Upper lobe of left lung (tissue), 4 donors: ENCODE measurements at regions not wholly inside any gene's neighbourhood (a gene's known extent, or its start where the extent isn't known, plus 50 kb on each side); places are given as distances from the start of the nearest gene placed in this dataset.

ENCODE experiments used
- EP300 ChIP-seq, 4 donors: sonication (generic); formaldehyde crosslinking; IDR thresholded peaks; one replicate each; pipeline ENCODE4 v1.5.1; 2017; ENCODE audit warnings: antibody characterized with exemption in 4 of 4, control low read depth in 2 of 4
- POLR2A ChIP-seq, 4 donors: fragments of 450-650 bp; IDR thresholded peaks; one replicate each; pipeline ENCODE4 v1.5.1; 2016 to 2017; ENCODE audit warnings: antibody characterized with exemption in 4 of 4, mild to moderate bottlenecking in 2 of 4
- TF ChIP-seq, protein P1 (sequence below), 6 experiments: fragments of 450-650 bp in 4 of 6; fragments of 200-600 bp in 2 of 6; sonication (generic) in 2 of 6; IDR thresholded peaks; one replicate each; pipeline ENCODE4 v1.5.1; 2016 to 2019; ENCODE audit warnings: antibody characterized with exemption in 6 of 6

DNA sequence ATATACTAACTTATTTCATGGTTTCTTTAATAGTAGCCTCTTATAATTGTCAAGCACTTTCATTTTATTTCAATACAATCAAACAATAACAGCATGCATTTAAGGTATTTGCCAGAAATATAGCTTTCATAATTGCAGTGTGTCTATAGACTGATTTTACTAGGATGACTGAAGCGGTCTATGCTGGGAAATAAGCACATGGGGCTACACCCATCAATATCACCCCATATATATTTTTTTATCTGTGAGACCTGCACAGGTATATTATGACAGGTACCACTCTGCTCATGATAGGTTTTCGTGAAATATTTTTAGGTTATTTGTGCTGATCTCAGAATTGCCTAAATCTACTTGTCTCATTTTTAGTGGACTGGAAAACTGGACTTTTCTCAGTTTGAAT lies 229.1 kb upstream of the PITX2 start:
- no peak for TF ChIP-seq POLR2A (IDR thresholded peaks at IDR 0.05)
- TF ChIP-seq EP300 (IDR thresholded peaks at IDR 0.05) = no peak
- TF ChIP-seq, protein P1, sequence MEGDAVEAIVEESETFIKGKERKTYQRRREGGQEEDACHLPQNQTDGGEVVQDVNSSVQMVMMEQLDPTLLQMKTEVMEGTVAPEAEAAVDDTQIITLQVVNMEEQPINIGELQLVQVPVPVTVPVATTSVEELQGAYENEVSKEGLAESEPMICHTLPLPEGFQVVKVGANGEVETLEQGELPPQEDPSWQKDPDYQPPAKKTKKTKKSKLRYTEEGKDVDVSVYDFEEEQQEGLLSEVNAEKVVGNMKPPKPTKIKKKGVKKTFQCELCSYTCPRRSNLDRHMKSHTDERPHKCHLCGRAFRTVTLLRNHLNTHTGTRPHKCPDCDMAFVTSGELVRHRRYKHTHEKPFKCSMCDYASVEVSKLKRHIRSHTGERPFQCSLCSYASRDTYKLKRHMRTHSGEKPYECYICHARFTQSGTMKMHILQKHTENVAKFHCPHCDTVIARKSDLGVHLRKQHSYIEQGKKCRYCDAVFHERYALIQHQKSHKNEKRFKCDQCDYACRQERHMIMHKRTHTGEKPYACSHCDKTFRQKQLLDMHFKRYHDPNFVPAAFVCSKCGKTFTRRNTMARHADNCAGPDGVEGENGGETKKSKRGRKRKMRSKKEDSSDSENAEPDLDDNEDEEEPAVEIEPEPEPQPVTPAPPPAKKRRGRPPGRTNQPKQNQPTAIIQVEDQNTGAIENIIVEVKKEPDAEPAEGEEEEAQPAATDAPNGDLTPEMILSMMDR (IDR thresholded peaks at IDR 0.05) = no peak
